Activated CD8-positive, alpha-beta T cell treated with anti-CD3 and anti-CD28 coated beads, Interleukin-2, amount 10 ng/mL, durations not matched to agents 7 days and 5 days (primary cell): ENCODE measurements at regions not wholly inside any gene's neighbourhood (a gene's known extent, or its start where the extent isn't known, plus 50 kb on each side); places are given as distances from the start of the nearest gene placed in this dataset.

Source experiments
- ATAC-seq: fragments of 150-1000 bp; cut with Tn5 transposase; one replicate; pipeline ENCODE4 v1.10.0; 2021; ENCODE audit warnings: moderate library complexity
- CTCF ChIA-PET: fragments of 350-600 bp; sonication (Branson Sonifier 250); formaldehyde crosslinking; loops from one replicate; lab custom pipeline; 2021; ENCODE audit warnings: antibody characterized with exemption; lab: Charles Lee
- POLR2A ChIA-PET: fragments of 350-600 bp; sonication (Branson Sonifier 250); formaldehyde crosslinking; loops from one replicate; lab custom pipeline; 2021; ENCODE audit warnings: antibody characterized with exemption; lab: Charles Lee
- DNase-seq: peaks from one replicate; pipeline ENCODE4 v3.0.0-alpha.2; 2020
- H3K27ac Mint-ChIP-seq: one replicate; pipeline ENCODE4 v1.8.0; 2021; ENCODE audit warnings: mild to moderate bottlenecking, mixed read lengths
- H3K27me3 Mint-ChIP-seq: one replicate; pipeline ENCODE4 v1.8.0; 2021; ENCODE audit warnings: low read depth, mixed read lengths
- H3K36me3 Mint-ChIP-seq: one replicate; pipeline ENCODE4 v1.8.0; 2021; ENCODE audit warnings: low read depth, mixed read lengths
- H3K4me1 Mint-ChIP-seq: one replicate; pipeline ENCODE4 v1.8.0; 2021; ENCODE audit warnings: low read depth, mixed read lengths
- H3K4me3 Mint-ChIP-seq: one replicate; pipeline ENCODE4 v1.8.0; 2021; ENCODE audit warnings: mild to moderate bottlenecking, mixed read lengths
- H3K9me3 Mint-ChIP-seq: one replicate; pipeline ENCODE4 v1.8.0; 2022; ENCODE audit warnings: mixed read lengths; ENCODE audit not compliant: insufficient read depth

DNA sequence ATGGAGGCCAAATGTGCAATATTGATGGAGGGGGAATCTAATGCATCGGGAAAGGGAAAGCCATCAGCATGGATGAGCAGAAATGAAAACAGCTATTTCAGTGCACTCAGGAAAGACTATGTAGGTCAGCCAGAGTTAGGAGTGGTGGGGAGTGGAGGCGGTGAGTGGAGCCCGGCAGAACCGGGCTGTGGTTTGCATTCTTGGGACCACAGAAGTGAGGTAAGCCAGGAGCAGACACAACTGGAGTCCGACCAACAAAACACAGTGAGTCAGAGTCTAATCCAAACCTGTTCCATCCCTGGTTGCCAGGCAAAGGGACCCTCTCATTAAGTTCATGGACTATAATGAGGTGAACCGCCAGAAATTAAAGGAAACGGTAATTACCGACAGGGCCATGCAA is 61.1 kb upstream of the RAB12 start:
- Mint-ChIP-seq H3K27ac (no peak overlapping the region), H3K36me3 (no peaks in the 10 kb centered on the region), H3K4me1 (no peaks in the 10 kb centered on the region), H3K27me3 (peaks cover 7% of the 10 kb centered on the region), H3K9me3 (no peaks in the 10 kb centered on the region), H3K4me3 (no peak overlapping the region)
- POLR2A ChIA-PET, result no interaction called here
- CTCF ChIA-PET, result no interaction called here
- ATAC-seq (no peak), DNase-seq (no peak)

DNA sequence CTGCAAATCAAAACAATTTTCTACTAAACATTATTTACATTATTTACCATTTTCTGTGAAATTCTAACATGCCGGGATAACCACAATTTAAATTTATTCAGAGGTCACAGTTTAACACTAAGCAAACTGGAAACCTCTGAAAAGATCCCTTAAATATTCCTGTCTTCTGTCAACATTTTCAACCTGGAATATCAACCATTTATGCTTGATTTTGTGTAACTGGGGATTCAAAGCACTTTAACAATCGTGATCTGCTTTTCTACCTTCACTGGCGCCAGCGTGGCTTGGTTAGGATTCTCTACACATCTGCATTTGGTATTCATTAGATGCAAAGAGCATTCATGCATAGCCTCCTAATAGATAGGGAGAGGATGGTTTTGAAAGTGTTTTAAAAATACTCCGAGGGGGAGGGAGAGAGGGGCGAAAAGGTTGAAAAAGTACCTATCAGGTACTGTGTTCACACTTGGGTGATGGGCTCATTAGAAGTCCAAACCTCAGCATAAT is 59.9 kb upstream of the RAB12 start:
- Mint-ChIP-seq H3K36me3 (no peaks in the 10 kb centered on the region), H3K27ac (no peak overlapping the region), H3K4me1 (no peaks in the 10 kb centered on the region), H3K4me3 (no peak overlapping the region), H3K9me3 (no peaks in the 10 kb centered on the region), H3K27me3 (peaks cover 7% of the 10 kb centered on the region)
- ChIA-PET POLR2A (no interaction called here), CTCF (no interaction called here)
- ATAC-seq (no peak), DNase-seq (no peak)

DNA sequence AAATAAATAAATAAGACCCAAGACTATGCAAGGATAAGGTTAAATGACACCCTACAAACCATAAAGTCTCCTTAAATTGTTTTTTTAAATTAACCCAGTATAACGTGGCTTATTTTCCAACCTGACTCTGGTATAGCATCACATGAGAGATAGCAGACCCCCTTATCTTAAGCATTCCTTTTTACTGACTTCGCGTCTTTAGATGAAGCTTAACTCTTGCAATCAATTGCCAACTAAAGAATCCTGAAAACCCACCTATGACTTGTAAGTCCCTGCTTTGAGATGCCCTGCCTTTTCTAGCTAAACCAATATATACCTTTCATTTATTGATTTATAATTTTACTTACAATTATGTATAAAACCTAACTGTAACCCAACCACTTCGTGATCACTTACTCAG is 57.1 kb upstream of the RAB12 start:
- DNase-seq (no peak), ATAC-seq (no peak)
- no peaks in the 10 kb centered on the region for H3K4me1 Mint-ChIP-seq
- no peaks in the 10 kb centered on the region for H3K36me3 Mint-ChIP-seq
- ChIA-PET CTCF (no interaction called here), POLR2A (no interaction called here)
- H3K27me3 Mint-ChIP-seq, result peaks cover 9% of the 10 kb centered on the region
- no peaks in the 10 kb centered on the region for H3K9me3 Mint-ChIP-seq
- H3K27ac Mint-ChIP-seq, result no peak overlapping the region
- H3K4me3 Mint-ChIP-seq, result no peak overlapping the region

DNA sequence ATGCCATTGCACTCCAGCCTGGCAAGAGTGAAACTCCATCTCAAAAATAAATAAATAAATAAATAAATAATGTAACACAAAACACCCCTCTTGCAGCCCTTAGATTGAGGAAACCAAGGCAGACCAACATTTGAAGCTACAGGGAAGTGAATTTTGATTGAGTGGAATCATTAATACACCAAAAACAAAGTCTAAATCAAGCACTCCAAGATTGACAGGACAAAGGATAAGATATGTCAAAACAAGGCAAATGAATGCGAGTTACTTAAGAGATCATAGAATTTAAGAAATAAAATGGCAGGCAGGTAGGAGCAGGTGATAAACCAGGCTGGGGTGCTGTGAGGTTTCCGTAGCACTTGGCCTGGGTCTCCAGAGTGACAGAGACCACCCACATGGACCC is 54.9 kb upstream of the RAB12 start:
- ChIA-PET CTCF (no interaction called here), POLR2A (no interaction called here)
- Mint-ChIP-seq H3K4me3 (no peak overlapping the region), H3K27me3 (peaks cover 9% of the 10 kb centered on the region), H3K36me3 (no peaks in the 10 kb centered on the region), H3K4me1 (no peaks in the 10 kb centered on the region), H3K9me3 (no peaks in the 10 kb centered on the region), H3K27ac (no peak overlapping the region)
- no peak for ATAC-seq
- DNase-seq, result no peak

DNA sequence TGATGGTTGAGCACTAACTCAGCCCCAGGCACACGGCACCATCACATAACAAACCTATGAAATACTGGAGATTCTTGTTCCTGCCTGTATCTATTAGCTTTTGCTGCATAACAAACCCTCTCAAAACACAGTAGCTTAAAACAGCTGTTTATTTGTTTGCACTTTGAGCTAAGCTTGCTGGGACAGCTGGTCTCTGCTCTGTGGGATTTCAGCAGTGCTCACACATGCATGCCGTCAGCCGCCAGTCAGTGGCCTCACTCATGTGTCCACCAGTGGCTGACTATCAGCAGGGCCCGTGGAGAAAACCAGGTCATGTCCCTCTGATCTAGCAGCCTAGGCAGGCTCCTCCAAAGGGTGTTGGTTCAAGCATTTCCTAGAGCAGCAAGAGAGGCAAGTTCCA is 52.8 kb upstream of the RAB12 start:
- CTCF ChIA-PET, result no interaction called here
- no peaks in the 10 kb centered on the region for H3K36me3 Mint-ChIP-seq

More for the DNA sequence above, 52.8 kb upstream of the RAB12 start:
- DNase-seq, result no peak
- H3K27ac Mint-ChIP-seq, result no peak overlapping the region
- no peak overlapping the region for H3K4me3 Mint-ChIP-seq
- POLR2A ChIA-PET, result no interaction called here
- H3K9me3 Mint-ChIP-seq, result no peaks in the 10 kb centered on the region
- no peaks in the 10 kb centered on the region for H3K4me1 Mint-ChIP-seq
- peaks cover 11% of the 10 kb centered on the region for H3K27me3 Mint-ChIP-seq
- ATAC-seq, result no peak
